ENCODE measurements at regions not wholly inside any gene's neighbourhood (a gene's known extent, or its start where the extent isn't known, plus 50 kb on each side); places are given as distances from the start of the nearest gene placed in this dataset.

- Histone ChIP-seq H3K4me3 (no peak overlapping the region), H3K4me1 (replicated peaks; ENCODE audit: insufficient read depth) (no peaks in the 10 kb centered on the region), H2AFZ (no peak overlapping the region), H4K20me1 (ENCODE audit: insufficient read depth) (no peaks in the 10 kb centered on the region), H3K36me3 (ENCODE audit: low read depth) (no peaks in the 10 kb centered on the region), H3K27ac (no peak overlapping the region), H3K9me3 (ENCODE audit: insufficient read depth, low read depth) (peaks cover 6% of the 10 kb centered on the region; the same call in 1 of the 2 replicates), H3K79me2 (ENCODE audit: low read depth) (no peaks in the 10 kb centered on the region), H3K9me2 (ENCODE audit: insufficient read depth) (no peaks in the 10 kb centered on the region), H3K4me2 (no peak overlapping the region), H3F3A (ENCODE audit: insufficient read depth, low read depth) (no peaks in the 10 kb centered on the region), H3K27me3 (ENCODE audit: insufficient read depth, low read depth) (no peaks in the 10 kb centered on the region)
- ChIA-PET CTCF (no interaction called here), POLR2A (ENCODE audit: unreplicated experiment) (no interaction called here)
- TF ChIP-seq CTCF (conservative IDR thresholded peaks at IDR 0.05): no peak
- no peak for TF ChIP-seq EZH2 (IDR thresholded peaks at IDR 0.05; ENCODE audit: low read depth)
- no TSS peak for BruUV-seq (replicated peaks)
- intact Hi-C loops (cut with micrococcal nuclease; ENCODE audit: unreplicated experiment): no loop called here
- no peak for DNase-seq
Measured at GRCh38 chr3:188976407-188976806, 195.4 kb upstream of the TPRG1 start.

- Histone ChIP-seq H3K27me3 (ENCODE audit: insufficient read depth, low read depth) (no peaks in the 10 kb centered on the region), H3K4me3 (no peak overlapping the region), H3K9me2 (ENCODE audit: insufficient read depth) (no peaks in the 10 kb centered on the region), H3F3A (ENCODE audit: insufficient read depth, low read depth) (no peaks in the 10 kb centered on the region), H3K36me3 (ENCODE audit: low read depth) (no peaks in the 10 kb centered on the region), H3K9me3 (ENCODE audit: insufficient read depth, low read depth) (peaks cover 6% of the 10 kb centered on the region; the same call in 1 of the 2 replicates), H3K4me1 (replicated peaks; ENCODE audit: insufficient read depth) (no peaks in the 10 kb centered on the region), H4K20me1 (ENCODE audit: insufficient read depth) (no peaks in the 10 kb centered on the region), H3K79me2 (ENCODE audit: low read depth) (no peaks in the 10 kb centered on the region), H3K4me2 (no peak overlapping the region), H2AFZ (no peak overlapping the region), H3K27ac (no peak overlapping the region)
- intact Hi-C loops (cut with micrococcal nuclease; ENCODE audit: unreplicated experiment): no loop called here
- ChIA-PET POLR2A (ENCODE audit: unreplicated experiment) (no interaction called here), CTCF (no interaction called here)
- no TSS peak for BruUV-seq (replicated peaks)
- DNase-seq: no peak
- TF ChIP-seq EZH2 (IDR thresholded peaks at IDR 0.05; ENCODE audit: low read depth) (no peak), CTCF (conservative IDR thresholded peaks at IDR 0.05) (no peak)
Measured at GRCh38 chr3:188978421-188979171, 193.2 kb upstream of the TPRG1 start.

GRCh38 chr3:188979248-188979647 lies 192.5 kb upstream of the TPRG1 start:
- Histone ChIP-seq H3K36me3 (ENCODE audit: low read depth) (no peaks in the 10 kb centered on the region), H4K20me1 (ENCODE audit: insufficient read depth) (no peaks in the 10 kb centered on the region), H3K9me3 (ENCODE audit: insufficient read depth, low read depth) (peaks cover 6% of the 10 kb centered on the region; the same call in 1 of the 2 replicates), H3K79me2 (ENCODE audit: low read depth) (no peaks in the 10 kb centered on the region), H3K4me1 (replicated peaks; ENCODE audit: insufficient read depth) (no peaks in the 10 kb centered on the region), H3K27ac (no peak overlapping the region), H3K4me3 (no peak overlapping the region), H2AFZ (no peak overlapping the region), H3F3A (ENCODE audit: insufficient read depth, low read depth) (no peaks in the 10 kb centered on the region), H3K27me3 (ENCODE audit: insufficient read depth, low read depth) (no peaks in the 10 kb centered on the region), H3K4me2 (no peak overlapping the region), H3K9me2 (ENCODE audit: insufficient read depth) (no peaks in the 10 kb centered on the region)
- TF ChIP-seq EZH2 (IDR thresholded peaks at IDR 0.05; ENCODE audit: low read depth): no peak
- TF ChIP-seq CTCF (conservative IDR thresholded peaks at IDR 0.05): no peak
- POLR2A ChIA-PET (ENCODE audit: unreplicated experiment): no interaction called here
- intact Hi-C loops (cut with micrococcal nuclease; ENCODE audit: unreplicated experiment): no loop called here
- BruUV-seq (replicated peaks): no TSS peak
- CTCF ChIA-PET: no interaction called here
- no peak for DNase-seq
